ENCODE measurements at regions not wholly inside any gene's neighbourhood (a gene's known extent, or its start where the extent isn't known, plus 50 kb on each side); places are given as distances from the start of the nearest gene placed in this dataset.
"Not testable (repeated sequence)": the region's sequence is repeated elsewhere in the genome, so short reads cannot be mapped to it uniquely, and the experiment has no call there.

- TF ChIP-seq, protein P1, sequence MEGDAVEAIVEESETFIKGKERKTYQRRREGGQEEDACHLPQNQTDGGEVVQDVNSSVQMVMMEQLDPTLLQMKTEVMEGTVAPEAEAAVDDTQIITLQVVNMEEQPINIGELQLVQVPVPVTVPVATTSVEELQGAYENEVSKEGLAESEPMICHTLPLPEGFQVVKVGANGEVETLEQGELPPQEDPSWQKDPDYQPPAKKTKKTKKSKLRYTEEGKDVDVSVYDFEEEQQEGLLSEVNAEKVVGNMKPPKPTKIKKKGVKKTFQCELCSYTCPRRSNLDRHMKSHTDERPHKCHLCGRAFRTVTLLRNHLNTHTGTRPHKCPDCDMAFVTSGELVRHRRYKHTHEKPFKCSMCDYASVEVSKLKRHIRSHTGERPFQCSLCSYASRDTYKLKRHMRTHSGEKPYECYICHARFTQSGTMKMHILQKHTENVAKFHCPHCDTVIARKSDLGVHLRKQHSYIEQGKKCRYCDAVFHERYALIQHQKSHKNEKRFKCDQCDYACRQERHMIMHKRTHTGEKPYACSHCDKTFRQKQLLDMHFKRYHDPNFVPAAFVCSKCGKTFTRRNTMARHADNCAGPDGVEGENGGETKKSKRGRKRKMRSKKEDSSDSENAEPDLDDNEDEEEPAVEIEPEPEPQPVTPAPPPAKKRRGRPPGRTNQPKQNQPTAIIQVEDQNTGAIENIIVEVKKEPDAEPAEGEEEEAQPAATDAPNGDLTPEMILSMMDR (IDR thresholded peaks at IDR 0.05; ENCODE audit: borderline replicate concordance): no peak
- Histone ChIP-seq H3K9me3 (replicated peaks) (peaks cover 15% of the 10 kb centered on the region), H3K27me3 (ENCODE audit: low read depth) (no peaks in the 10 kb centered on the region), H3K4me1 (no peaks in the 10 kb centered on the region), H3K27ac (replicated peaks) (no peak overlapping the region), H3K36me3 (no peaks in the 10 kb centered on the region), H3K4me3 (no peak overlapping the region)
- intact Hi-C loops (cut with micrococcal nuclease): no loop called here
- DNase-seq: no peak
Measured at GRCh38 chr7:91571601-91572000, 307.4 kb downstream of the FZD1 start.

- H3K36me3 ChIP-seq: no peaks in the 10 kb centered on the region
- no peak overlapping the region for H3K27ac ChIP-seq (replicated peaks)
- DNase-seq: no peak
- TF ChIP-seq, protein P1 (IDR thresholded peaks at IDR 0.05; ENCODE audit: borderline replicate concordance): no peak
- peaks cover 16% of the 10 kb centered on the region for H3K9me3 ChIP-seq (replicated peaks)
- no peaks in the 10 kb centered on the region for H3K4me1 ChIP-seq
- intact Hi-C loops (cut with micrococcal nuclease): no loop called here
- H3K27me3 ChIP-seq (ENCODE audit: low read depth): no peaks in the 10 kb centered on the region
- H3K4me3 ChIP-seq: no peak overlapping the region
Measured at GRCh38 chr7:91573405-91573804, 307.1 kb downstream of the MTERF1 start.

GRCh38 chr7:91576459-91576858 lies 304.0 kb downstream of the MTERF1 start:
- H3K4me1 ChIP-seq; H3K27me3 ChIP-seq (ENCODE audit: low read depth); DNase-seq; intact Hi-C loops (cut with micrococcal nuclease); H3K27ac ChIP-seq (replicated peaks); H3K4me3 ChIP-seq; H3K36me3 ChIP-seq: not testable (repeated sequence)
- H3K9me3 ChIP-seq (replicated peaks): peaks cover 16% of the 10 kb centered on the region

GRCh38 chr7:91579837-91580236 lies 300.7 kb downstream of the MTERF1 start:
- Histone ChIP-seq H3K9me3 (replicated peaks) (peaks cover 16% of the 10 kb centered on the region), H3K27ac (replicated peaks) (no peak overlapping the region), H3K4me3 (no peak overlapping the region), H3K36me3 (no peaks in the 10 kb centered on the region), H3K4me1 (no peaks in the 10 kb centered on the region), H3K27me3 (ENCODE audit: low read depth) (no peaks in the 10 kb centered on the region)
- TF ChIP-seq, protein P1 (IDR thresholded peaks at IDR 0.05; ENCODE audit: borderline replicate concordance): no peak
- DNase-seq: no peak
- intact Hi-C loops (cut with micrococcal nuclease): no loop called here

GRCh38 chr7:91582799-91583477 lies 297.6 kb downstream of the MTERF1 start:
- no peaks in the 10 kb centered on the region for H3K9me3 ChIP-seq (replicated peaks)
- TF ChIP-seq, protein P1 (IDR thresholded peaks at IDR 0.05; ENCODE audit: borderline replicate concordance): no peak
- no peak for DNase-seq
- H3K4me3 ChIP-seq: no peak overlapping the region
- H3K27ac ChIP-seq (replicated peaks): no peak overlapping the region
- no peaks in the 10 kb centered on the region for H3K36me3 ChIP-seq
- H3K27me3 ChIP-seq (ENCODE audit: low read depth): no peaks in the 10 kb centered on the region
- no peaks in the 10 kb centered on the region for H3K4me1 ChIP-seq
- intact Hi-C loops (cut with micrococcal nuclease): no loop called here

DNA sequence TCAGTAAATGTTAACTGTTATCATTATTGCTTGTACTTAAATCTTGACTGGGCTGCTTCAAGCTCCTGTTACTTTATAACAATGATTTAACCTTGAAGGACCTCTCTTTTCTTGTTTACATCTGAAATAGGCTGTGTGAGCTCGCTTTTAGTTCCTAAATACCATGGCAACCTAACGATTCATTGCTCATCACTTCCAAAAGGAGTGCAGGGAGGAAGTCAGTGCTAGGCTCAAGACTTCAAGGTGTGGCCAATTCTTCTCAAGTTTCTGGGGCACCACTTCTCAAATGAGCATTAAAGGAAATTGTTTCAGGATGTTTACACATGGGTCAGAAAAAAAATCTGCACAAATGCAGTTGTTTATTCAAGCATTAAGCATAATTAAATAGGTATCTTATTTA lies 284.2 kb downstream of the MTERF1 start:
- no peak overlapping the region for H3K27ac ChIP-seq (replicated peaks)
- no peaks in the 10 kb centered on the region for H3K4me1 ChIP-seq
- H3K4me3 ChIP-seq: no peak overlapping the region
- no peaks in the 10 kb centered on the region for H3K36me3 ChIP-seq
- intact Hi-C loops (cut with micrococcal nuclease): no loop called here
- peaks cover 22% of the 10 kb centered on the region for H3K9me3 ChIP-seq (replicated peaks)
- H3K27me3 ChIP-seq (ENCODE audit: low read depth): no peaks in the 10 kb centered on the region
- TF ChIP-seq, protein P1 (IDR thresholded peaks at IDR 0.05; ENCODE audit: borderline replicate concordance): no peak
- DNase-seq: no peak
